ENCODE measurements at regions not wholly inside any gene's neighbourhood (a gene's known extent, or its start where the extent isn't known, plus 50 kb on each side); places are given as distances from the start of the nearest gene placed in this dataset.

- H3K27me3 ChIP-seq (replicated peaks in 1 of 2; ENCODE audit: control insufficient read depth in 2 of 2, insufficient read depth in 2 of 2, low read length in 1 of 2), result no peaks in the 10 kb centered on the region
- no peaks in the 10 kb centered on the region for H3K4me1 ChIP-seq (ENCODE audit: control insufficient read depth, insufficient read depth, low read length)
- SMC1A ChIA-PET (ENCODE audit: uncharacterized antibody, unreplicated experiment), result no interaction called here
- no peak for ATAC-seq
- H4K20me1 ChIP-seq (ENCODE audit: control insufficient read depth, insufficient read depth), result no peaks in the 10 kb centered on the region
- no peaks in the 10 kb centered on the region; the same call in 2 of the 3 replicates for H3K9me3 ChIP-seq (replicated peaks; ENCODE audit: control insufficient read depth, insufficient read depth, low read length)
- CTCF ChIA-PET, result no interaction called here
- RAD21 ChIA-PET (ENCODE audit: unreplicated experiment), result no interaction called here
- no peak for FAIRE-seq
- no peaks in the 10 kb centered on the region for H3K36me3 ChIP-seq (ENCODE audit: control insufficient read depth in 2 of 2, insufficient read depth in 2 of 2, low read length in 1 of 2)
- no peak overlapping the region for H3K4me3 ChIP-seq
- H3K79me2 ChIP-seq (ENCODE audit: control insufficient read depth, insufficient read depth, low read length), result no peaks in the 10 kb centered on the region
- H3K4me2 ChIP-seq (ENCODE audit: control insufficient read depth, insufficient read depth), result no peak overlapping the region
- no TSS peak for BruUV-seq (replicated peaks)
- H3K9ac ChIP-seq (ENCODE audit: control insufficient read depth, insufficient read depth, low read length), result no peak overlapping the region
- DNase-seq (ENCODE audit: low read depth, low spot score), result no peak
- no peak overlapping the region for H3K27ac ChIP-seq (ENCODE audit: control insufficient read depth, insufficient read depth)
- POLR2A ChIA-PET, result no interaction called here
- intact Hi-C loops (cut with micrococcal nuclease; ENCODE audit: unreplicated experiment) (no loop called here), in situ Hi-C loops (cut with MboI) (no loop called here)
- TF ChIP-seq ZBTB40 (IDR thresholded peaks at IDR 0.05; ENCODE audit: borderline replicate concordance), result 0 out of 2 replicates have a peak, but pooled peaks have one; percentile 21
- TF ChIP-seq GABPA (IDR thresholded peaks at IDR 0.05; ENCODE audit: low read depth), result no peak
- TF ChIP-seq NR2F1 (conservative IDR thresholded peaks at IDR 0.05), result no peak
- no peak overlapping the region for H2AFZ ChIP-seq (ENCODE audit: control insufficient read depth, low read depth, low read length)
Measured at GRCh38 chr9:95642189-95642588, 125.4 kb upstream of the PTCH1 start.

GRCh38 chr9:95641586-95641985 is 124.8 kb upstream of the PTCH1 start:
- POLR2A ChIA-PET, result no interaction called here
- Histone ChIP-seq H3K4me2 (ENCODE audit: control insufficient read depth, insufficient read depth) (no peak overlapping the region), H2AFZ (ENCODE audit: control insufficient read depth, low read depth, low read length) (no peak overlapping the region), H3K9ac (ENCODE audit: control insufficient read depth, insufficient read depth, low read length) (no peak overlapping the region), H3K27me3 (replicated peaks in 1 of 2; ENCODE audit: control insufficient read depth in 2 of 2, insufficient read depth in 2 of 2, low read length in 1 of 2) (no peaks in the 10 kb centered on the region), H3K36me3 (ENCODE audit: control insufficient read depth in 2 of 2, insufficient read depth in 2 of 2, low read length in 1 of 2) (no peaks in the 10 kb centered on the region), H3K27ac (ENCODE audit: control insufficient read depth, insufficient read depth) (no peak overlapping the region), H3K79me2 (ENCODE audit: control insufficient read depth, insufficient read depth, low read length) (no peaks in the 10 kb centered on the region), H4K20me1 (ENCODE audit: control insufficient read depth, insufficient read depth) (no peaks in the 10 kb centered on the region), H3K4me3 (no peak overlapping the region), H3K4me1 (ENCODE audit: control insufficient read depth, insufficient read depth, low read length) (no peaks in the 10 kb centered on the region), H3K9me3 (replicated peaks; ENCODE audit: control insufficient read depth, insufficient read depth, low read length) (no peaks in the 10 kb centered on the region; the same call in 2 of the 3 replicates)
- CTCF ChIA-PET, result no interaction called here
- no peak for ATAC-seq
- SMC1A ChIA-PET (ENCODE audit: uncharacterized antibody, unreplicated experiment), result no interaction called here
- no peak for DNase-seq (ENCODE audit: low read depth, low spot score)
- FAIRE-seq, result no peak
- RAD21 ChIA-PET (ENCODE audit: unreplicated experiment), result no interaction called here
- intact Hi-C loops (cut with micrococcal nuclease; ENCODE audit: unreplicated experiment), result no loop called here
- WGBS (ENCODE audit: insufficient coverage, insufficient replicate concordance, low lambda C conversion rate, missing lambda C conversion rate), result 55% methylated on average over 5 of the region's 6 CpGs
- in situ Hi-C loops (cut with MboI), result no loop called here
- no TSS peak for BruUV-seq (replicated peaks)
- TF ChIP-seq BRCA1 (IDR thresholded peaks at IDR 0.05; ENCODE audit: low read depth, low read length), result no peak
- TF ChIP-seq TCF12 (IDR thresholded peaks at IDR 0.05; ENCODE audit: low read depth, low read length), result no peak
- TF ChIP-seq, protein P1, sequence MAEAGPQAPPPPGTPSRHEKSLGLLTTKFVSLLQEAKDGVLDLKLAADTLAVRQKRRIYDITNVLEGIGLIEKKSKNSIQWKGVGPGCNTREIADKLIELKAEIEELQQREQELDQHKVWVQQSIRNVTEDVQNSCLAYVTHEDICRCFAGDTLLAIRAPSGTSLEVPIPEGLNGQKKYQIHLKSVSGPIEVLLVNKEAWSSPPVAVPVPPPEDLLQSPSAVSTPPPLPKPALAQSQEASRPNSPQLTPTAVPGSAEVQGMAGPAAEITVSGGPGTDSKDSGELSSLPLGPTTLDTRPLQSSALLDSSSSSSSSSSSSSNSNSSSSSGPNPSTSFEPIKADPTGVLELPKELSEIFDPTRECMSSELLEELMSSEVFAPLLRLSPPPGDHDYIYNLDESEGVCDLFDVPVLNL (IDR thresholded peaks at IDR 0.05; ENCODE audit: low read depth, low read length), result no peak
- no peak for TF ChIP-seq PML (IDR thresholded peaks at IDR 0.05; ENCODE audit: low read length)
- TF ChIP-seq, protein P2, sequence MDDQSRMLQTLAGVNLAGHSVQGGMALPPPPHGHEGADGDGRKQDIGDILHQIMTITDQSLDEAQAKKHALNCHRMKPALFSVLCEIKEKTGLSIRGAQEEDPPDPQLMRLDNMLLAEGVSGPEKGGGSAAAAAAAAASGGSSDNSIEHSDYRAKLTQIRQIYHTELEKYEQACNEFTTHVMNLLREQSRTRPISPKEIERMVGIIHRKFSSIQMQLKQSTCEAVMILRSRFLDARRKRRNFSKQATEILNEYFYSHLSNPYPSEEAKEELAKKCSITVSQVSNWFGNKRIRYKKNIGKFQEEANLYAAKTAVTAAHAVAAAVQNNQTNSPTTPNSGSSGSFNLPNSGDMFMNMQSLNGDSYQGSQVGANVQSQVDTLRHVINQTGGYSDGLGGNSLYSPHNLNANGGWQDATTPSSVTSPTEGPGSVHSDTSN (IDR thresholded peaks at IDR 0.05; ENCODE audit: insufficient replicate concordance, low read depth, low read length), result no peak
- TF ChIP-seq REST (IDR thresholded peaks at IDR 0.05; ENCODE audit: low read depth, low read length), result no peak
